ENCODE measurements at regions not wholly inside any gene's neighbourhood (a gene's known extent, or its start where the extent isn't known, plus 50 kb on each side); places are given as distances from the start of the nearest gene placed in this dataset.

DNA sequence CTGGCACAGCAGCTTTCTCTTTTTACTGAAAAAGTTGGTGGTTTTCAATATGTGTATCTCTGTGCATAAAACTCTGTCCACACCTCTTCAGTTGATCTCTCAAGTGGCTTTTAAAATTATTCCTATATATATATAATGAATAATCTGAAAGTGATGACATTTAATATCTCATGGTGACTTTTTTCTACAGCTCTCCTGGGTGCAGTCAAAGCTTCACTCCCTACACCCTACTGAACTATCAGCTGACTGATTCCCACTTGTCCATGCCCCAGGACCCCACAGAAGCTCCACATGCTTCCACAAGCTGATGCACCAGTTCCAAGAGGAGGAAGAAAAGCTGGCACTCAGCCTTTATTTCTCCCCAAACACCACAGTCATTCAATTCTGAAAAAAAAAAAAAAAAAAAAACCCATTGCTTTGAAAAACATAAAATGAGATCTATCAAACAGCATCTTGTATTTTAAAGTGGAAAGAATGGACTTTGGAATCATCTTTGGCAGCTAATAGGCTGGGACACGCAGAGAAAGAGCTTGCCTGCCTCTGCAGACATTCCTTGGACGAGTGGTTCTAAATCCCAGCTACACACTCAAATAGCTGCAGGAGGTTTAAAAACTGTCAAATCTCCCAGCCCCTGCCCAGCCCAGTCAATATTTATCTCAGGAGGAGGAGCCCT is 75.3 kb upstream of the GDF10 start:
- Mint-ChIP-seq H3K4me1 (ENCODE audit: low read depth) (no peaks in the 10 kb centered on the region), H3K27me3 (ENCODE audit: low read depth) (peaks cover 6% of the 10 kb centered on the region), H3K9me3 (ENCODE audit: low read depth) (peaks cover 12% of the 10 kb centered on the region), H3K36me3 (ENCODE audit: low read depth) (peaks cover 9% of the 10 kb centered on the region), H3K27ac (ENCODE audit: unreplicated experiment) (no peak overlapping the region), H3K4me3 (ENCODE audit: unreplicated experiment) (no peak overlapping the region)
- TF ChIP-seq, protein P1, sequence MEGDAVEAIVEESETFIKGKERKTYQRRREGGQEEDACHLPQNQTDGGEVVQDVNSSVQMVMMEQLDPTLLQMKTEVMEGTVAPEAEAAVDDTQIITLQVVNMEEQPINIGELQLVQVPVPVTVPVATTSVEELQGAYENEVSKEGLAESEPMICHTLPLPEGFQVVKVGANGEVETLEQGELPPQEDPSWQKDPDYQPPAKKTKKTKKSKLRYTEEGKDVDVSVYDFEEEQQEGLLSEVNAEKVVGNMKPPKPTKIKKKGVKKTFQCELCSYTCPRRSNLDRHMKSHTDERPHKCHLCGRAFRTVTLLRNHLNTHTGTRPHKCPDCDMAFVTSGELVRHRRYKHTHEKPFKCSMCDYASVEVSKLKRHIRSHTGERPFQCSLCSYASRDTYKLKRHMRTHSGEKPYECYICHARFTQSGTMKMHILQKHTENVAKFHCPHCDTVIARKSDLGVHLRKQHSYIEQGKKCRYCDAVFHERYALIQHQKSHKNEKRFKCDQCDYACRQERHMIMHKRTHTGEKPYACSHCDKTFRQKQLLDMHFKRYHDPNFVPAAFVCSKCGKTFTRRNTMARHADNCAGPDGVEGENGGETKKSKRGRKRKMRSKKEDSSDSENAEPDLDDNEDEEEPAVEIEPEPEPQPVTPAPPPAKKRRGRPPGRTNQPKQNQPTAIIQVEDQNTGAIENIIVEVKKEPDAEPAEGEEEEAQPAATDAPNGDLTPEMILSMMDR (IDR thresholded peaks at IDR 0.05), result no peak
- no peak for DNase-seq (ENCODE audit: low spot score)

DNA sequence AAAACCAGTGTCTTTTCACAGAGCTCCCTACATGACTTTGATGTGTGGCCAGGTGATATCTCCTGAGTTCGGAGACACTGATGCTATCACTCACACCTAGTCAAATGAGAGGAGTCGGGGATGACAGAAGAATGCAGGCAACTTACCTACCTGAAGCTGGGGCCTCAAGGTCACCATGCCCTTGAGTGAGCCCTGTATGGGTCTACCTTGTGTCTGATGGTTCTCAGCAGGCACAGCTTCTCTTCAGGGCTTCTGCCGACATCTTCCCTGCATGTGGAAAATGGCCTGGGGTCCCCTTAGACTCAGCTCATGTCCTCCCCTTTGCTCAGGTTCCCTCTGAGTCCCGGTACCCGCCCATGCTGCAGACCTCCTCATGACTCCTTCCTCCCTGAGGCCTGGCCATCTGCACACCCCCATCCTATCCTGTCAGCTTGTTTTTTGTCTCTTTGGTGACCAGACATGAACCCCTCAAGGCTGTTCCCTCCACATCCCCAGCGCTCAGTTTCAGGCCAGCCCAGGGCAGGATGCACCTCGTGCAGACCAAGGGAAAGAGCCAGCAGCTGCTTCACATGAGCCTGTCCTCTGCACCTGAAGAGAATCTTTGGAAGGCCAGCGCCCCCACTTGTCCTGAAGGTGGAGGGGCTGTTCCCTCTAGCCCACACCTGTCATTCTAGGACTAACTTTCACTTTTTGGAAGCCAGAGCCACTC is 74.6 kb upstream of the GDF10 start:
- no peak overlapping the region for H3K27ac Mint-ChIP-seq (ENCODE audit: unreplicated experiment)
- peaks cover 5% of the 10 kb centered on the region for H3K4me1 Mint-ChIP-seq (ENCODE audit: low read depth)
- no peak for DNase-seq (ENCODE audit: low spot score)
- TF ChIP-seq, protein P1 (IDR thresholded peaks at IDR 0.05), result no peak
- peaks cover 12% of the 10 kb centered on the region for H3K9me3 Mint-ChIP-seq (ENCODE audit: low read depth)
- peaks cover 9% of the 10 kb centered on the region for H3K36me3 Mint-ChIP-seq (ENCODE audit: low read depth)
- peaks cover 6% of the 10 kb centered on the region for H3K27me3 Mint-ChIP-seq (ENCODE audit: low read depth)
- no peak overlapping the region for H3K4me3 Mint-ChIP-seq (ENCODE audit: unreplicated experiment)

DNA sequence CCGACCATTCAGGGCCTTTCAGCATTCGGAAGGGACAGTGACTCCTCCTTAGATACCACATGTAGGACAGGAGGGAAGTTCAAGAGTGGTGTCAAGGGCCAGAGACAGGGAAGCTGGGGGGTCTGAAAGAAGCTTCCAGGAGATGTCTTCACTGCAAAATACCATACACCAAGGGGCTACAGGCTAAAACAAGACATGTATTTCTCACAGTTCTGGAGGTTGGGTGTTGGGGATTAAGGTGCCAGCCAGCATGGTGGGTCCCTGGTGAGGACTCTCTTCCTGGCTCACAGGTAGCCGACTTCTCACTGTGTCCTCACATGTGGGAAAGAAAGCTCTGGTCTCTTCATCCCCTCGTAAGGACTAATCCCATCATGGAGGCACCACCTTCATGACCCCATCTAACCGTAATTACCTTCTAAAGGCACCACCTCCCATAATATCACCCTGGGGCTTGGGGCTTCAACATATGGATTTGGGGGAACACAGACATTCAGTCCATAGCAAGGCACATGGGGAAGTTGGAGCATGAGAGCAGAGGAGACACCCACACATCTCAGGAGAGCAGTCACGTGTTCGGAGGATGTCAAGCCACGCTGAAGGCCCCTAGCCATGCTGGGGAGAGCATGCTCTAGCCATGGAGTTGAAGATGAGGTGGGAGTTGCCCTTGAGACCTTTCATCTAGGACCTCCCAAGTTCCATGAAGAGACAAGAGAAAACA is 73.9 kb upstream of the GDF10 start:
- Mint-ChIP-seq H3K27me3 (ENCODE audit: low read depth) (peaks cover 6% of the 10 kb centered on the region), H3K36me3 (ENCODE audit: low read depth) (peaks cover 9% of the 10 kb centered on the region), H3K27ac (ENCODE audit: unreplicated experiment) (no peak overlapping the region), H3K9me3 (ENCODE audit: low read depth) (peaks cover 12% of the 10 kb centered on the region), H3K4me1 (ENCODE audit: low read depth) (peaks cover 8% of the 10 kb centered on the region), H3K4me3 (ENCODE audit: unreplicated experiment) (no peak overlapping the region)
- DNase-seq (ENCODE audit: low spot score), result no peak
- TF ChIP-seq, protein P1 (IDR thresholded peaks at IDR 0.05), result no peak

DNA sequence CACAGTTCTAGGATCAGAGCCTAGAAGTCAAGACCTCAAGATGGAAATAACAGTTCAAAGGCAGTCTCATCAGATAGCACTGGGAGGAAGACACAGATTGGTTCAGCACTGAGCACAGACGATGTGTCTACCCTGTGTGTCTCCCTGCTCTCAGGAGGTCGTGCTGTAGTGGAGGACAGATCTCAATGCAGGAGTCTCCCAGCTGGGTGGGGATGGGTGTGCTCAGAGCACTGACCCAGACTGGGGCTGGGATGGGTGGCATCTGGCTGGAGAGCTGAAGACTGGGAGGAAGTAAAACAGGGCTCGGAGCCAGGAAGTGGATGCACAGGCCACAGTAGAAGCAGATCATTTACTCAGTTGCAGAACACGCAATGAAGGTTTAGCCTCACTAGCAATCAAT is 69.5 kb upstream of the GDF10 start:
- DNase-seq (ENCODE audit: low spot score), result no peak
- Mint-ChIP-seq H3K36me3 (ENCODE audit: low read depth) (peaks cover 9% of the 10 kb centered on the region), H3K27me3 (ENCODE audit: low read depth) (peaks cover under 1% of the 10 kb centered on the region), H3K4me1 (ENCODE audit: low read depth) (peaks cover 8% of the 10 kb centered on the region), H3K27ac (ENCODE audit: unreplicated experiment) (no peak overlapping the region), H3K9me3 (ENCODE audit: low read depth) (peaks cover 12% of the 10 kb centered on the region), H3K4me3 (ENCODE audit: unreplicated experiment) (no peak overlapping the region)
- TF ChIP-seq, protein P1 (IDR thresholded peaks at IDR 0.05), result no peak

- Mint-ChIP-seq H3K27ac (ENCODE audit: unreplicated experiment) (no peak overlapping the region), H3K9me3 (ENCODE audit: low read depth) (peaks cover 12% of the 10 kb centered on the region), H3K27me3 (ENCODE audit: low read depth) (no peaks in the 10 kb centered on the region), H3K36me3 (ENCODE audit: low read depth) (peaks cover 9% of the 10 kb centered on the region), H3K4me3 (ENCODE audit: unreplicated experiment) (no peak overlapping the region), H3K4me1 (ENCODE audit: low read depth) (peaks cover 8% of the 10 kb centered on the region)
- TF ChIP-seq, protein P1 (IDR thresholded peaks at IDR 0.05), result no peak
- DNase-seq (ENCODE audit: low spot score), result no peak
Observed at GRCh38 chr10:47230957-47231356, 69.0 kb upstream of the GDF10 start.
